ENCODE measurements at regions not wholly inside any gene's neighbourhood (a gene's known extent, or its start where the extent isn't known, plus 50 kb on each side); places are given as distances from the start of the nearest gene placed in this dataset.

GRCh38 chr3:99505200-99505599, 133.2 kb upstream of the COL8A1 start:
- TF ChIP-seq POLR2A (IDR thresholded peaks at IDR 0.05; ENCODE audit: low read depth, low read length) (no peak), POLR2AphosphoS5 (IDR thresholded peaks at IDR 0.05; ENCODE audit: low read depth, low read length) (no peak), SPI1 (IDR thresholded peaks at IDR 0.05; ENCODE audit: low read depth, low read length) (no peak)
